Astrocyte of the spinal cord (primary cell): ENCODE measurements at regions not wholly inside any gene's neighbourhood (a gene's known extent, or its start where the extent isn't known, plus 50 kb on each side); places are given as distances from the start of the nearest gene placed in this dataset.
A peak's percentile ranks its signal among the peaks of the same experiment; 100 is the strongest.

ENCODE experiments used
- DNase-seq: peaks from one replicate; pipeline ENCODE4 v3.0.0; 2011; ENCODE audit warnings: low read depth, low spot score
- H3K4me3 ChIP-seq: 2 replicates; pipeline ENCODE4 v1.5.1; 2011; ENCODE audit warnings: low read depth, mild to moderate bottlenecking, low read length, moderate library complexity
- CTCF ChIP-seq: IDR thresholded peaks from 2 replicates; pipeline ENCODE4 v1.5.1; 2012; ENCODE audit warnings: low read depth, mild to moderate bottlenecking, low read length, inconsistent platforms
- in situ Hi-C: cut with HindIII; loops from 2 replicates; pipeline ENCODE4 v1.10.0; 2017; ENCODE audit warnings: low sequenced_read_pairs

- in situ Hi-C loops, result no loop called here
- H3K4me3 ChIP-seq, result no peak overlapping the region
- no peak for TF ChIP-seq CTCF
- no peak for DNase-seq
Measured at GRCh38 chr11:134738581-134738980, 326.5 kb upstream of the B3GAT1 start.

- no peak for TF ChIP-seq CTCF
- no peak for DNase-seq
- H3K4me3 ChIP-seq, result no peak overlapping the region
- in situ Hi-C loops, result no loop called here
Measured at GRCh38 chr11:134737563-134738510, 325.8 kb upstream of the B3GAT1 start.

- H3K4me3 ChIP-seq, result no peak overlapping the region
- TF ChIP-seq CTCF, result no peak
- in situ Hi-C loops, result no loop called here
Measured at GRCh38 chr11:134736251-134736947, 324.4 kb upstream of the B3GAT1 start.

GRCh38 chr11:134734894-134735293 is 322.9 kb upstream of the B3GAT1 start:
- no peak overlapping the region for H3K4me3 ChIP-seq
- in situ Hi-C loops, result no loop called here

More at GRCh38 chr11:134736251-134736947, 324.4 kb upstream of the B3GAT1 start:
- DNase-seq, result no peak

GRCh38 chr11:134734141-134734845 is 322.3 kb upstream of the B3GAT1 start:
- H3K4me3 ChIP-seq, result no peak overlapping the region
- peak; percentile 2 for DNase-seq
- TF ChIP-seq CTCF, result no peak
- in situ Hi-C loops, result no loop called here

More at GRCh38 chr11:134734894-134735293, 322.9 kb upstream of the B3GAT1 start:
- no peak for TF ChIP-seq CTCF
- DNase-seq, result no peak

- no peak for DNase-seq
- no peak for TF ChIP-seq CTCF
- in situ Hi-C loops, result no loop called here
- no peak overlapping the region for H3K4me3 ChIP-seq
Measured at GRCh38 chr11:134733646-134734045, 321.6 kb upstream of the B3GAT1 start.
